ENCODE measurements at regions not wholly inside any gene's neighbourhood (a gene's known extent, or its start where the extent isn't known, plus 50 kb on each side); places are given as distances from the start of the nearest gene placed in this dataset.

DNA sequence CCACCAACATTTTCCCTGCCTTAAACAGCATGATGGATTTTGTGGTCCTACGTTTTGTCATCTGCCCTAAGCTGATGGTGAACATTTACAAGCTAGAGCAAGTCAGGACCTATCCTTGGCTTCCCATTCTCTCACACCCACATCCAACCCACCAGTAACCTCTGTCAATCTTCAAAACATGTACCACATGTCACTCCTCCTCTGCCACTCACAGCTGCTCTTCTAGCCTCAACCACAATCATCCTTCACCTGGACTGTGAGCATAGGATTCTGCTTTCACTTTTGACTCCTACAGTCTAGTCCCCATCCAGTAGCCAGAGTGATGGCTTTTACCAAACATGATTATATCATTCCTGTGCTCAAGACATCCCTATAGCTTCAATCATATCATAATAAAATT, 279.8 kb upstream of the DLGAP1 start:
- Histone ChIP-seq H3K36me3 (replicated peaks; ENCODE audit: insufficient read depth, low read length) (no peaks in the 10 kb centered on the region), H4K20me1 (ENCODE audit: insufficient read depth, low read length) (no peaks in the 10 kb centered on the region), H3K27ac (ENCODE audit: low read length) (no peak overlapping the region), H3K9me2 (replicated peaks; ENCODE audit: insufficient read depth, low read length) (no peaks in the 10 kb centered on the region), H2AFZ (ENCODE audit: low read length) (peak overlapping the region; percentile 47; the same call in 1 of the 2 replicates), H3K9ac (ENCODE audit: low read length) (no peak overlapping the region), H3K79me2 (ENCODE audit: low read length) (no peaks in the 10 kb centered on the region), H3K4me3 (ENCODE audit: low read length) (no peak overlapping the region), H3K9me3 (replicated peaks; ENCODE audit: insufficient read depth, low read length) (no peaks in the 10 kb centered on the region), H3K4me2 (ENCODE audit: low read depth, low read length) (no peak overlapping the region), H3K4me1 (ENCODE audit: low read length) (no peaks in the 10 kb centered on the region), H3F3A (ENCODE audit: insufficient read depth, low read length) (no peaks in the 10 kb centered on the region), H3K27me3 (replicated peaks; ENCODE audit: insufficient read depth, low read length) (no peaks in the 10 kb centered on the region)
- peak; percentile 53 for DNase-seq
- TF ChIP-seq EZH2phosphoT487 (IDR thresholded peaks at IDR 0.05; ENCODE audit: low read length): no peak
- no peak for TF ChIP-seq EZH2 (optimal IDR thresholded peaks at IDR 0.05; ENCODE audit: low read depth, low read length)
- TF ChIP-seq, protein P1, sequence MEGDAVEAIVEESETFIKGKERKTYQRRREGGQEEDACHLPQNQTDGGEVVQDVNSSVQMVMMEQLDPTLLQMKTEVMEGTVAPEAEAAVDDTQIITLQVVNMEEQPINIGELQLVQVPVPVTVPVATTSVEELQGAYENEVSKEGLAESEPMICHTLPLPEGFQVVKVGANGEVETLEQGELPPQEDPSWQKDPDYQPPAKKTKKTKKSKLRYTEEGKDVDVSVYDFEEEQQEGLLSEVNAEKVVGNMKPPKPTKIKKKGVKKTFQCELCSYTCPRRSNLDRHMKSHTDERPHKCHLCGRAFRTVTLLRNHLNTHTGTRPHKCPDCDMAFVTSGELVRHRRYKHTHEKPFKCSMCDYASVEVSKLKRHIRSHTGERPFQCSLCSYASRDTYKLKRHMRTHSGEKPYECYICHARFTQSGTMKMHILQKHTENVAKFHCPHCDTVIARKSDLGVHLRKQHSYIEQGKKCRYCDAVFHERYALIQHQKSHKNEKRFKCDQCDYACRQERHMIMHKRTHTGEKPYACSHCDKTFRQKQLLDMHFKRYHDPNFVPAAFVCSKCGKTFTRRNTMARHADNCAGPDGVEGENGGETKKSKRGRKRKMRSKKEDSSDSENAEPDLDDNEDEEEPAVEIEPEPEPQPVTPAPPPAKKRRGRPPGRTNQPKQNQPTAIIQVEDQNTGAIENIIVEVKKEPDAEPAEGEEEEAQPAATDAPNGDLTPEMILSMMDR (IDR thresholded peaks at IDR 0.05; ENCODE audit: low read length): no peak

DNA sequence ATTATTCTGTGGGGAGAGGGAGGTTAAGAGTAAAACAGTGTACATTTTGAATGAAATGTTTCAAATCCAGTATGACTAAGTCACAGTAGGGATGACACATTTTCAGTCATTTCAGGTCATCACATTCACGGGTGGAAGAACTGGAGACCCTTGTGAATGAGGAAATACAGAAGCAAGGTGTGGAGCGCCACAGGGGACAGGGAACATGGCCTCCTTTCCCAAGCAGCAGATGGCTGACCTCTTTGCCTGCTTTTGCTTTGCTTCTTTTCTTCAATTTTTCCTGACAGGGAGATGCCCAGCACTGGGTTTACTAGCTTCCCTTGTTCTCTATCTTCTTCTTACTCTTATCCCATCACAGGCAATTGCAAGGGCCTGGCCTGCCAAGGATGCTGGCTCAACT, 278.9 kb upstream of the DLGAP1 start:
- Histone ChIP-seq H3K4me2 (ENCODE audit: low read depth, low read length) (no peak overlapping the region), H3F3A (ENCODE audit: insufficient read depth, low read length) (no peaks in the 10 kb centered on the region), H3K9me2 (replicated peaks; ENCODE audit: insufficient read depth, low read length) (no peaks in the 10 kb centered on the region), H3K36me3 (replicated peaks; ENCODE audit: insufficient read depth, low read length) (no peaks in the 10 kb centered on the region), H3K9me3 (replicated peaks; ENCODE audit: insufficient read depth, low read length) (no peaks in the 10 kb centered on the region), H3K4me3 (ENCODE audit: low read length) (no peak overlapping the region), H2AFZ (ENCODE audit: low read length) (no peak overlapping the region), H3K27me3 (replicated peaks; ENCODE audit: insufficient read depth, low read length) (no peaks in the 10 kb centered on the region), H3K4me1 (ENCODE audit: low read length) (no peaks in the 10 kb centered on the region), H4K20me1 (ENCODE audit: insufficient read depth, low read length) (no peaks in the 10 kb centered on the region), H3K9ac (ENCODE audit: low read length) (no peak overlapping the region), H3K27ac (ENCODE audit: low read length) (no peak overlapping the region), H3K79me2 (ENCODE audit: low read length) (no peaks in the 10 kb centered on the region)
- DNase-seq: no peak
- TF ChIP-seq EZH2 (optimal IDR thresholded peaks at IDR 0.05; ENCODE audit: low read depth, low read length) (no peak), EZH2phosphoT487 (IDR thresholded peaks at IDR 0.05; ENCODE audit: low read length) (no peak)
- TF ChIP-seq, protein P1 (IDR thresholded peaks at IDR 0.05; ENCODE audit: low read length): no peak

DNA sequence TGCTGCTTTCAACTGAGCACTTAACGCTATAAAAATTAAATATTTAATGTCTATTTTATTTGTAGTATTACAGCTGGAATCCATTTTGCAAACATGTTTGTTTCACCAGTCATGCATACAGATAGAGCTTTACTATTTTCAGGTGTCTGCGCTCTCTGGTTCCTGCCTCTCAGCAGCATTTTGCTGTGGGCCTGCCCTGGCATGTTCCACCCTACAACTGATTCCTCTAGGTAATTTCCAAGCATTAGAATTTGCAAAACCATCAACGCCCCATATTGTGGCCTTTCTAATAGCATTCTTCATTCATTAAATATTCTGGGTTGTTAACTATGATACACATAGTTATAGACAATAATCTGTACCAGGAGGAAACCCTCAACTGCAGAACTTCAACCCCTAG, 266.4 kb upstream of the DLGAP1 start:
- Histone ChIP-seq H3K4me1 (ENCODE audit: low read length) (no peaks in the 10 kb centered on the region), H3K4me2 (ENCODE audit: low read depth, low read length) (no peak overlapping the region), H3K9ac (ENCODE audit: low read length) (no peak overlapping the region), H3K36me3 (replicated peaks; ENCODE audit: insufficient read depth, low read length) (no peaks in the 10 kb centered on the region), H3K9me3 (replicated peaks; ENCODE audit: insufficient read depth, low read length) (no peaks in the 10 kb centered on the region), H3K27me3 (replicated peaks; ENCODE audit: insufficient read depth, low read length) (no peaks in the 10 kb centered on the region), H3K79me2 (ENCODE audit: low read length) (no peaks in the 10 kb centered on the region), H3K9me2 (replicated peaks; ENCODE audit: insufficient read depth, low read length) (no peaks in the 10 kb centered on the region), H3K4me3 (ENCODE audit: low read length) (no peak overlapping the region), H2AFZ (ENCODE audit: low read length) (no peak overlapping the region), H3F3A (ENCODE audit: insufficient read depth, low read length) (no peaks in the 10 kb centered on the region), H4K20me1 (ENCODE audit: insufficient read depth, low read length) (no peaks in the 10 kb centered on the region), H3K27ac (ENCODE audit: low read length) (no peak overlapping the region)
- TF ChIP-seq EZH2phosphoT487 (IDR thresholded peaks at IDR 0.05; ENCODE audit: low read length) (no peak), EZH2 (optimal IDR thresholded peaks at IDR 0.05; ENCODE audit: low read depth, low read length) (no peak)
- TF ChIP-seq, protein P1 (IDR thresholded peaks at IDR 0.05; ENCODE audit: low read length): no peak
- no peak for DNase-seq
